Ishikawa (cell line): ENCODE measurements at regions not wholly inside any gene's neighbourhood (a gene's known extent, or its start where the extent isn't known, plus 50 kb on each side); places are given as distances from the start of the nearest gene placed in this dataset.

Source experiments
- CEBPB ChIP-seq: IDR thresholded peaks from 2 replicates; pipeline ENCODE4 v1.6.1; 2012
- CREB1 ChIP-seq: IDR thresholded peaks from 2 replicates; pipeline ENCODE4 v1.6.1; 2012; ENCODE audit warnings: low read depth
- EGR1 ChIP-seq: IDR thresholded peaks from 2 replicates; pipeline ENCODE4 v1.6.1; 2012
- EP300 ChIP-seq: IDR thresholded peaks from 2 replicates; pipeline ENCODE4 v1.6.1; 2012; ENCODE audit warnings: borderline replicate concordance
- NFIC ChIP-seq: IDR thresholded peaks from 2 replicates; pipeline ENCODE4 v1.6.1; 2012
- RAD21 ChIP-seq: IDR thresholded peaks from 2 replicates; pipeline ENCODE4 v1.6.1; 2012; ENCODE audit warnings: low read depth
- TAF1 ChIP-seq: IDR thresholded peaks from 2 replicates; pipeline ENCODE4 v1.6.1; 2012; ENCODE audit warnings: low read depth, mild to moderate bottlenecking
- TEAD4 ChIP-seq: IDR thresholded peaks from 2 replicates; pipeline ENCODE4 v1.6.1; 2012
- YY1 ChIP-seq: IDR thresholded peaks from 2 replicates; pipeline ENCODE4 v1.6.1; 2012; ENCODE audit warnings: low read depth
- TF ChIP-seq, protein P1 (sequence below): IDR thresholded peaks from 2 replicates; pipeline ENCODE4 v1.6.1; 2012; ENCODE audit warnings: low read depth, mild to moderate bottlenecking
- TF ChIP-seq, protein P2 (sequence below): IDR thresholded peaks from 2 replicates; pipeline ENCODE4 v1.6.1; 2012

DNA sequence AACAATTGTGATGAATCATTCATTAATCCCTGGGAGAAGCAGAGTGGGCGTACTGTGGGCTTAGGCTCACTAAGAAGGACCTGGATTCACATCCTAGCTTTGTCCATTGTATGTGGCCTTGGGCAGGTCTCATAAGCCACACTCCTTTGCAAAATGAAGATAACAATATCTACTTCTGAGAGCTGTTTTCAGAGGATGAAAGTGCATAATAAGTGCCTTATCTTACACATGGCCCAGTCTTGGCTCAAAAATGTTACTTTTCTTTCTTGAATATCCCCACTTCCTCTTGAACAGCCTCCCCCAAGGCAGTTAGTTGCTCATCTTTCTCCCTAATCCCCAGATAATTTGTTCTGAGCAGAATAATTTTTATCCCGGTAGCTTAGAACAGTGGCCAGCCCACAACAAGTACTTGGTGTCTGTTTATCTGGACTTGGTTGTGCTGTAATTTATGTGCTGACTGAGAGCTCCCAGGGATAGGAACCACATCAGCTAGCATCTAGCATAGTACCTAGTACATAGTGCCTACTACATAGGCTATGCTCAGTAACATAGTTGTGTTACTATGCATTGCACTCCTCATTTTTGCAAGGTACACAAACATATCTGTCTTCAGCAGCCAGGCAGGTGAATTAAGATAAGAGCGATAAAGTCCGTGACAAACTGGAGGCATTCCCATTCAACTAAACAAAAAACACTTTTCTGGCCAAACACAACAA, 61.7 kb upstream of the NUDT4 start:
- TF ChIP-seq YY1: no peak
- no peak for TF ChIP-seq NFIC
- TF ChIP-seq, protein P1, sequence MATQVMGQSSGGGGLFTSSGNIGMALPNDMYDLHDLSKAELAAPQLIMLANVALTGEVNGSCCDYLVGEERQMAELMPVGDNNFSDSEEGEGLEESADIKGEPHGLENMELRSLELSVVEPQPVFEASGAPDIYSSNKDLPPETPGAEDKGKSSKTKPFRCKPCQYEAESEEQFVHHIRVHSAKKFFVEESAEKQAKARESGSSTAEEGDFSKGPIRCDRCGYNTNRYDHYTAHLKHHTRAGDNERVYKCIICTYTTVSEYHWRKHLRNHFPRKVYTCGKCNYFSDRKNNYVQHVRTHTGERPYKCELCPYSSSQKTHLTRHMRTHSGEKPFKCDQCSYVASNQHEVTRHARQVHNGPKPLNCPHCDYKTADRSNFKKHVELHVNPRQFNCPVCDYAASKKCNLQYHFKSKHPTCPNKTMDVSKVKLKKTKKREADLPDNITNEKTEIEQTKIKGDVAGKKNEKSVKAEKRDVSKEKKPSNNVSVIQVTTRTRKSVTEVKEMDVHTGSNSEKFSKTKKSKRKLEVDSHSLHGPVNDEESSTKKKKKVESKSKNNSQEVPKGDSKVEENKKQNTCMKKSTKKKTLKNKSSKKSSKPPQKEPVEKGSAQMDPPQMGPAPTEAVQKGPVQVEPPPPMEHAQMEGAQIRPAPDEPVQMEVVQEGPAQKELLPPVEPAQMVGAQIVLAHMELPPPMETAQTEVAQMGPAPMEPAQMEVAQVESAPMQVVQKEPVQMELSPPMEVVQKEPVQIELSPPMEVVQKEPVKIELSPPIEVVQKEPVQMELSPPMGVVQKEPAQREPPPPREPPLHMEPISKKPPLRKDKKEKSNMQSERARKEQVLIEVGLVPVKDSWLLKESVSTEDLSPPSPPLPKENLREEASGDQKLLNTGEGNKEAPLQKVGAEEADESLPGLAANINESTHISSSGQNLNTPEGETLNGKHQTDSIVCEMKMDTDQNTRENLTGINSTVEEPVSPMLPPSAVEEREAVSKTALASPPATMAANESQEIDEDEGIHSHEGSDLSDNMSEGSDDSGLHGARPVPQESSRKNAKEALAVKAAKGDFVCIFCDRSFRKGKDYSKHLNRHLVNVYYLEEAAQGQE: no peak
- no peak for TF ChIP-seq TEAD4
- TF ChIP-seq CEBPB: no peak
- TF ChIP-seq, protein P2, sequence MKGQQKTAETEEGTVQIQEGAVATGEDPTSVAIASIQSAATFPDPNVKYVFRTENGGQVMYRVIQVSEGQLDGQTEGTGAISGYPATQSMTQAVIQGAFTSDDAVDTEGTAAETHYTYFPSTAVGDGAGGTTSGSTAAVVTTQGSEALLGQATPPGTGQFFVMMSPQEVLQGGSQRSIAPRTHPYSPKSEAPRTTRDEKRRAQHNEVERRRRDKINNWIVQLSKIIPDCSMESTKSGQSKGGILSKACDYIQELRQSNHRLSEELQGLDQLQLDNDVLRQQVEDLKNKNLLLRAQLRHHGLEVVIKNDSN: no peak
- TF ChIP-seq TAF1: no peak
- no peak for TF ChIP-seq EGR1
- TF ChIP-seq CREB1: no peak
- TF ChIP-seq RAD21: no peak
- no peak for TF ChIP-seq EP300
